ENCODE measurements at regions not wholly inside any gene's neighbourhood (a gene's known extent, or its start where the extent isn't known, plus 50 kb on each side); places are given as distances from the start of the nearest gene placed in this dataset.

- no peaks in the 10 kb centered on the region for H3K79me2 ChIP-seq (replicated peaks; ENCODE audit: insufficient read depth, low read length)
- no peak for TF ChIP-seq EP300 (conservative IDR thresholded peaks at IDR 0.05; ENCODE audit: poor library complexity, severe bottlenecking)
- no peak for TF ChIP-seq MXI1 (conservative IDR thresholded peaks at IDR 0.05; ENCODE audit: poor library complexity, severe bottlenecking)
- no peak for TF ChIP-seq SMC3 (conservative IDR thresholded peaks at IDR 0.05; ENCODE audit: poor library complexity)
- TF ChIP-seq EZH2 (IDR thresholded peaks at IDR 0.05; ENCODE audit: borderline replicate concordance, insufficient read depth, low read length, poor library complexity, severe bottlenecking), result no peak
- TF ChIP-seq REST (IDR thresholded peaks at IDR 0.05; ENCODE audit: borderline replicate concordance), result no peak
- TF ChIP-seq POLR2AphosphoS5 (IDR thresholded peaks at IDR 0.05), result no peak
- no peak for TF ChIP-seq RAD21 (conservative IDR thresholded peaks at IDR 0.05)
- no peak for TF ChIP-seq CTCF (IDR thresholded peaks at IDR 0.05; ENCODE audit: poor library complexity, severe bottlenecking)
- TF ChIP-seq TAF1 (IDR thresholded peaks at IDR 0.05; ENCODE audit: low read depth), result no peak
- no peaks in the 10 kb centered on the region for H3K9me2 ChIP-seq (ENCODE audit: insufficient read depth, low read length)
- no peak overlapping the region for H3K27ac ChIP-seq (ENCODE audit: low read length)
- no peaks in the 10 kb centered on the region for H3K36me3 ChIP-seq (ENCODE audit: insufficient read depth, low read length)
- H3F3A ChIP-seq (ENCODE audit: insufficient read depth, low read length, poor library complexity, severe bottlenecking), result no peaks in the 10 kb centered on the region
- H4K20me1 ChIP-seq (ENCODE audit: insufficient read depth), result no peaks in the 10 kb centered on the region
- H2AFZ ChIP-seq (ENCODE audit: low read depth, low read length), result no peak overlapping the region
- H3K27me3 ChIP-seq (ENCODE audit: insufficient read depth, low read depth, low read length), result no peaks in the 10 kb centered on the region
- no peak overlapping the region for H3K4me3 ChIP-seq (ENCODE audit: low read length)
- H3K9me3 ChIP-seq (ENCODE audit: low read length), result no peaks in the 10 kb centered on the region
- no peak overlapping the region for H3K4me2 ChIP-seq (ENCODE audit: low read length)
- H3K9ac ChIP-seq (ENCODE audit: low read length), result no peak overlapping the region
Observed at GRCh38 chr2:220051716-220052115, 424.3 kb downstream of the SLC4A3 start.

- Histone ChIP-seq H3K27ac (ENCODE audit: low read length) (no peak overlapping the region), H2AFZ (ENCODE audit: low read depth, low read length) (no peak overlapping the region), H3K4me2 (ENCODE audit: low read length) (no peak overlapping the region), H3K9me3 (ENCODE audit: low read length) (no peaks in the 10 kb centered on the region), H3K4me3 (ENCODE audit: low read length) (no peak overlapping the region), H3K9ac (ENCODE audit: low read length) (no peak overlapping the region), H3K27me3 (ENCODE audit: insufficient read depth, low read depth, low read length) (no peaks in the 10 kb centered on the region), H3K9me2 (ENCODE audit: insufficient read depth, low read length) (no peaks in the 10 kb centered on the region), H4K20me1 (ENCODE audit: insufficient read depth) (no peaks in the 10 kb centered on the region), H3K79me2 (replicated peaks; ENCODE audit: insufficient read depth, low read length) (no peaks in the 10 kb centered on the region), H3K36me3 (ENCODE audit: insufficient read depth, low read length) (no peaks in the 10 kb centered on the region), H3F3A (ENCODE audit: insufficient read depth, low read length, poor library complexity, severe bottlenecking) (no peaks in the 10 kb centered on the region)
- TF ChIP-seq MXI1 (conservative IDR thresholded peaks at IDR 0.05; ENCODE audit: poor library complexity, severe bottlenecking) (no peak), RAD21 (conservative IDR thresholded peaks at IDR 0.05) (no peak), EP300 (conservative IDR thresholded peaks at IDR 0.05; ENCODE audit: poor library complexity, severe bottlenecking) (no peak), CTCF (IDR thresholded peaks at IDR 0.05; ENCODE audit: poor library complexity, severe bottlenecking) (no peak)
Observed at GRCh38 chr2:220053919-220054318, 426.5 kb downstream of the SLC4A3 start.
